GM12892 (cell line): ENCODE measurements at regions not wholly inside any gene's neighbourhood (a gene's known extent, or its start where the extent isn't known, plus 50 kb on each side); places are given as distances from the start of the nearest gene placed in this dataset.
"Not testable (repeated sequence)": the region's sequence is repeated elsewhere in the genome, so short reads cannot be mapped to it uniquely, and the experiment has no call there.

ENCODE experiments used
- DNase-seq: peaks from one replicate; pipeline ENCODE4 v3.0.0; 2011; ENCODE audit not compliant: insufficient read length
- FAIRE-seq: peaks from 2 replicates; lab custom pipeline; 2011; peaks lifted over from hg19 to GRCh38; lab: Jason Lieb, UNC
- POLR2A ChIP-seq: IDR thresholded peaks from 2 replicates; pipeline ENCODE4 v1.6.1; 2011; ENCODE audit warnings: low read depth, low read length, control low read depth
- POLR2AphosphoS5 ChIP-seq: IDR thresholded peaks from 2 replicates; pipeline ENCODE4 v1.6.1; 2011; ENCODE audit warnings: low read depth, low read length, control low read depth
- TAF1 ChIP-seq: IDR thresholded peaks from 2 replicates; pipeline ENCODE4 v1.6.1; 2011; ENCODE audit warnings: low read depth, mild to moderate bottlenecking, control low read depth, low read length, borderline replicate concordance

DNA sequence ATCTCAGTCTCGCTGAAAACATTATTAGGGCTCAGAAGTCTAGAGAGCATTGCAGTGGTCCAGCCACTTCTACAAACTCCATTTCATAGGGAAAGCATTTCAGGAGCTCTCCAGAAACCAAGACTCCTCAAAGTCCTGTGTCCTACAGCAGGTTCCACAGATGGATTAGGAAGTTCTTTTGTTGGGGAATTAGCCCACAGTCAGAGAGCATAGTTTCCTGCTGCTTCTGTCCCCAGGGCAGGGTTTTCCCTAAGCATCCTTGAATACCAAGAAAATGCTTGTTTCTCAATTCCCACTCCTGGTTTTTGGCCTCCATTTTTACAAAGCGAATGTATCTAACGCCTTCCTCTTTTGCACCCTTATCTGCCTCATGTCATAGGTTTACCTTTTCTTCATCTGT is 235.9 kb upstream of the PODXL start:
- TF ChIP-seq POLR2AphosphoS5 (no peak), POLR2A (no peak), TAF1 (no peak)
- FAIRE-seq (no peak), DNase-seq (no peak)

- DNase-seq = no peak
- FAIRE-seq = no peak
- TF ChIP-seq TAF1 = no peak
Observed at GRCh38 chr7:131787101-131787500, 230.7 kb upstream of the PODXL start.

DNA sequence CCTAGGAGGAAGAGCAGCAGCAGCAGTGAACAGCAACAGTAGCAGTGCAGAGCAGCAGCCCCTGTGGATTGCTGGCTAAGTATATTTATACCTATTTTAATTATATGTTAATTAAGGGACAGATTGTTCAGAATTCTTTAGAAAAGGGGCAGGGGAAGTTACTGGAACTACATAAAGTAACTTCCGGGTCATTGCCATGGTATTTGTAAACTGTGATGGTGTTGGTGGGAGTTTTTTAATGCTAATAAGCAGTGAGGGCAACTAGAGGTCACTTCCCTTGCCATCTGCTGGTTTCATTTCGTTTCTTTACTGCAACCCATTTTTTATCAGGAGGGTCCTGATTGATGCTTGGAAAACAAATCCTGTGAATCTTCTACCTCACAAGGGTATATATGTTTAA is 229.8 kb upstream of the PODXL start:
- TF ChIP-seq POLR2A (no peak), POLR2AphosphoS5 (no peak), TAF1 (no peak)
- no peak for FAIRE-seq
- no peak for DNase-seq

- DNase-seq (no peak), FAIRE-seq (no peak)
- TF ChIP-seq TAF1 = no peak
- no peak for TF ChIP-seq POLR2A
- no peak for TF ChIP-seq POLR2AphosphoS5
Observed at GRCh38 chr7:131778601-131779000, 222.2 kb upstream of the PODXL start.

DNA sequence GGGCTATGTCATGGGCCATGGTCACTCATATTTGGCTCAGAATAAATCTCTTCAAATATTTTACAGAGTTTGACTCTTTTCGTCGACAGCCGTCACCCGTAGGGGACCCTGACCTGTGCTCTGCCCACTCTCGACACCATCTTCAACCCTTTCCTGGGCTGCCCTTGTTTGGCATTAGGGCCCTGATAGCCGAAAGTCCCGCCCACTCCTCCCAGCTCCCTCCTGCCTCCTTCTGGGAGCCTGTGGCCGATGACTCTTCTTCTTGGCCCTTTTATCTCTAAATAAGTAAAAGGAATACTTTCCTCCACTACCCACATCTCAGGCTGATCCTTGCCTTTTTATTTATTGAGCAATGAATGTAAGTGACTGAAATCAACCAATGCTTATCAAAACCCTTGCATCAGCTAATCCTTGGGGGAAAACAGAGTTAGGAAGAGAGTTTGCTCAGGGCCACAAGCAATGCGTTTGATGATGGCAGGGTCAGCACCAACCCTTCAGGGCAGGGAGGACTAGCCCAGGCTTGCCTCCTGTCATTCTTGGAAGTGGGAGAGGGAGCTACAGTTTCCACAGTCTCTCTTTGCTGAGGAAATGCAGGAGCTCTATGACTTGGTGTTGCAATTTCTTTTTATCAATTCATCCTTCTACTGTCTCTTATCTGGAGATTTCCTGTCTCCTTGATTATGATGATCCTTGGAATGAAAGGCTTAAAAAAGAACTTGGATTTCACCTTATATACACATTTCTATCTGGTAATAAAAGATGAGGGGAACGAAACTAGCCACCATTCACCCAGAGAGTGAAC is 218.2 kb upstream of the PODXL start:
- FAIRE-seq (no peak), DNase-seq (no peak)
- TF ChIP-seq POLR2AphosphoS5 (no peak), POLR2A (no peak)

- no peak for FAIRE-seq
- no peak for DNase-seq
- TF ChIP-seq POLR2AphosphoS5 (no peak), TAF1 (no peak), POLR2A (no peak)
Observed at GRCh38 chr7:131773413-131773812, 217.0 kb upstream of the PODXL start.

GRCh38 chr7:131769241-131769640 is 212.8 kb upstream of the PODXL start:
- FAIRE-seq = no peak
- DNase-seq = no peak

GRCh38 chr7:131767591-131767990 is 211.2 kb upstream of the PODXL start:
- TF ChIP-seq TAF1 (no peak), POLR2AphosphoS5 (no peak), POLR2A (no peak)
- no peak for FAIRE-seq
- no peak for DNase-seq

More at GRCh38 chr7:131769241-131769640, 212.8 kb upstream of the PODXL start:
- TF ChIP-seq POLR2AphosphoS5 (no peak), POLR2A (no peak), TAF1 (no peak)

DNA sequence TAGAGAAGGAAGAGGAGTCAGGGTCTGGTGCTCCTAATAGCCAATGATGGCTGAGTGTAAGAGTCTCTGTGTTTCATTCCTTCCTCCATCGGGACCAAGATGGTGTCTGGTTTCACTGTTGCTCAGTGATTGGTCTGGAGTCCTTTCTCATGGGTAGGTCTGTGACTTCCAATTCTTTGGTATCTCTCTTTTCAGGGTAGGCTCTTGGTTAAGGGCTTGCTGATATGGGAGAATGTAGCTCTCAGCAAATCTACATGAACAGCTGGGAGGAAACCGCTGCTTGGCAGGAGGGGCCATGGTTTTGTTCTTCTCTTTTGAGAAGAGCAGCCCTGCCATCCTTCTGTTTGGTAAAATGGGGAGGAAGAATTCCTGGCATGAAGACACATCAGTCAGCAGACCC is 209.1 kb upstream of the PODXL start:
- TF ChIP-seq TAF1 (no peak), POLR2AphosphoS5 (no peak), POLR2A (no peak)
- DNase-seq = no peak
- no peak for FAIRE-seq

DNA sequence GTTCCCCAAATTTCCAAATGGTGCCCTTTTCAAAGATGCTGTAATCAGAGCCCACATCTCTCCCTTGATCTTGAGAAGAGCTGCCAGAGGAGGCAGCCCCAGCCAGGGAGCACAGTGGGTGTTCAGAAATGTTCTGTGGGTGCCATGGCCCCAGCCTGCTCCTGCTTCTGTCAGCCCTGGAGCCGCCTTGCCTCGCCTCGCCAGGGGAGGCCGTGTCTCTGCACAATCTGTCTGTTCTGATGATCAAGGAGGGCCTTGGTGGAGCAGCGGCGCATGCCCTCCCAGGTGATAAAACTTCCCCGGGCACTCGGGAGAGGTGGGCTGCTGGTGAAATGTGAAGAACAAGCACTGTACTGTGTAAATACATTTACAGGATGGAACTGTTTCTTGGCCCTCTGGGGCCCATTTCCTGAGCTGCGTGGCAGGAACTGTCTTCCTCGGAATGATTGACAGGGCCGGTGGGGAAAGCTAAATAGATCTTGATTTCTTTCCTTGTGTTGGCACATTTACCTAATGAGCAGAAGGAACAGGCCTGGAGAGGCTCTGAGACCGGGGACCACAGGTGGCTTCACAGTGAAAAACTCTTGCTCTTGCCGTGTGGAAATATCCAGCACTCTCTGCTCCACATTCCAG is 207.8 kb upstream of the PODXL start:
- no peak for FAIRE-seq
- TF ChIP-seq TAF1 (no peak), POLR2AphosphoS5 (no peak), POLR2A (no peak)

GRCh38 chr7:131762753-131763152 is 206.3 kb upstream of the PODXL start:
- no peak for DNase-seq
- no peak for TF ChIP-seq TAF1
- TF ChIP-seq POLR2AphosphoS5 = no peak
- TF ChIP-seq POLR2A = no peak
- no peak for FAIRE-seq

More for the DNA sequence above, 207.8 kb upstream of the PODXL start:
- no peak for DNase-seq

DNA sequence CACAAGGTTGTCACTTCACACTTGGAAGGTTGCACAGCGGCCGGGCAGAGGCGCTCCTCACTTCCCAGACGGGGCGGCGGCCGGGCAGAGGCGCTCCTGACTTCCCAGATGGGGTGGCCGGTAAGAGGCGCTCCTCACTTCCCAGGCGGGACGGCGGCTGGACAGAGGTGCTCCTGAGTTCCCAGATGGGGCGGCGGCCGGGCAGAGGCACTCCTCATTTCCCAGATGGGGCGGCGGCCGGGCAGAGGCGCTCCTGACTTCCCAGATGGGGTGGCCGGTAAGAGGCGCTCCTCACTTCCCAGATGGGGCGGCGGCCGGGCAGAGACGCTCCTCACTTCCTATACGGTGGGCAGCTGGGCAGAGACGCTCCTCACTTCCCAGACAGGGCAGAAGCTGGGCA is 199.4 kb upstream of the PODXL start:
- FAIRE-seq, DNase-seq: not testable (repeated sequence)

DNA sequence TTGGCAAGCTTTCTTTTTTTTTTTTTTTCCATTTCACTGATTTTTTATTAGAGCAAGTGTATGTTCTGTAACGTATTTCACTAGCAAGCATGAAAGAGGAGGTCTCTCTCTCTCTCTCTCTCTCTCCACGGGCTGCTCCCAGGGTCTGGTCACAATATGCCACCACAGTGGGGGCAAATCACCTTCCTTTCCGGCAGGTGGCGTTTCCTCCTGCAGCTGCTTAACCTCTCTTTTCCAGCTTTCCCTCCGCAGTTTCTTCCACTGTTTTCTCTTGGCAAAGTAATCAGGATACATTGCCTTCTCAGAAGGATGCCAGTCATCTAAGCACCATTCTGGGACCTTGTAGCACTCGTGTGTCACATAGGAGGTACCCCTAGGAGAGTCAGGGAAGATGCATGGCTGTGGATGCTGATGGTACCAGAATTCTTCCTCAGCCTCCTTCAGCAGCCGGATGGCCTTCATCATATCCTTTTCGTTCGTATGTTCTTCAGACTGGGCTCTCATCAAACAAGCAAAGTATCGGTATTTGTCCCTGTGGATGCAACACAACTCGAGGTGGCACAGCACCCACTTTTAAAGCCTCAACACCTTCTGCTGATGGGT is 197.3 kb upstream of the PODXL start:
- TF ChIP-seq POLR2A = no peak
- no peak for TF ChIP-seq POLR2AphosphoS5
- no peak for TF ChIP-seq TAF1
- FAIRE-seq (no peak), DNase-seq (no peak)
